ENCODE measurements at regions not wholly inside any gene's neighbourhood (a gene's known extent, or its start where the extent isn't known, plus 50 kb on each side); places are given as distances from the start of the nearest gene placed in this dataset.

GRCh38 chr22:20654343-20655208 lies 119.3 kb upstream of the SERPIND1 start:
- DNase-seq = no peak

GRCh38 chr22:20655623-20656022 lies 118.3 kb upstream of the SERPIND1 start:
- DNase-seq = no peak

DNA sequence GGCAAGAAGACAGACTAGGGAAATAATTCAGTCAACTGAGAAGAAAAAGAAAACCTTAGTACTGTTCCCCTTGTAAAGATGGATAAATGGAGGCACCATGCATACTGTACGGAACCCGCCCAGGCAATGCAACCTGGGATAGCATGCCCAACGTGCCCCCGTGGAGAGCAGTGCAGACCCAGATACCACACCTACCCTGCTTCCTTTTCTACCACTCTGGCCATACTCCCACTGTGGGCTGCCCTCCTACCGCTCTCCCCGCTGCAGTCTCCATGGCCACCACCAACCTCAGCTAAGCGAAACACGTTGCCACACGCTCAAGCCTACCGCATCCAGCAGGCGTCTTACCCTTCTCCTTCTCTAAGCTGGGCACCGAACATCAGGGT lies 117.4 kb upstream of the SERPIND1 start:
- no peak for DNase-seq

DNA sequence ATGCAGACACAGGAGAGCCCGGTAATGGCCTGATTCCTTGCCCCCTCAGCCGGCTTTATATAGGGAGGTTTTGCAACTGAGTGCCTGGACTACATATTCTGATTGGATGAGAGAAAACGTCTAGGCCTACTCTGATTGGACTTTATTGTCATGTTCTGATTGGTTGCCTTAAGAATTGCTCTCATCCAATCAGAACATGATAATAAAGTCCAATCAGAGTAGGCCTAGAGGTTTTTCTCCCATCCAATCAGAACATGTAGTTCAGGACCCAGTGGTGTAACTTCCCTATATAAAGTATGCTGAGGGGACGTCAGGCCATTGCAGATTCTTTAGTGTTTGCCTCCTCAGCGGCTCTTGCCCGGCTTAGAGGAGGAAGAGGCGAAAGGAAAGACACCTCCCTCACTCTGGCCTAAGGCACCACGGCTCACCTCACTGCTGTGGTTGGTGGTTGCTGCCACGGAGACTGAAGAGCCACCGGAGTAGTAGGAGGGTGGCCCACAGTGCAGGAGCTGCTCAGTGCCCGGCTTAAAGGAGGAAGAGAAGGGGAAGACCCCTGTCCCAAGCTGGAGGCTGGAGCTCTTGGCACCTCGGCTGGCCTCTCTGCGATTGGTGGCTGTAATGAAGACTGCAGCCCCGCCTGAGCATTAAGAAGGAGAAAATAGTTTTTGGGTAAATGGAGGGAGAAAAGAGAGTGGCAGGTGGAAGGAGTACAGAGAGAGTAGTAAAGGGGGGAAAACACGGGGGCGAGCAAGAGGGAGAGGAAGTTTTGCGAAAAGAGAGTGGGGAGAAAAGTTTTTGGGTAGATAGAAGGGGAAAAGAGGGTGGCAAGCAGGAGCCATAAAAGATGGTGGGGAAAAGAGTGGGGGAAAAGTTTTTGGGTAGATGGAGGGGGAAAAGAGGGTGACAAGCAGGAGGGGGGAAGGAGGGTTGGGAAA lies 116.7 kb upstream of the SERPIND1 start:
- DNase-seq = no peak

All from activated CD8-positive, alpha-beta memory T cell treated with anti-CD3 and anti-CD28 coated beads, Interleukin-2, amount 50 U/mL, for 48 hours (primary cell).